ENCODE measurements at regions not wholly inside any gene's neighbourhood (a gene's known extent, or its start where the extent isn't known, plus 50 kb on each side); places are given as distances from the start of the nearest gene placed in this dataset.
"Not testable (repeated sequence)": the region's sequence is repeated elsewhere in the genome, so short reads cannot be mapped to it uniquely, and the experiment has no call there.

DNA sequence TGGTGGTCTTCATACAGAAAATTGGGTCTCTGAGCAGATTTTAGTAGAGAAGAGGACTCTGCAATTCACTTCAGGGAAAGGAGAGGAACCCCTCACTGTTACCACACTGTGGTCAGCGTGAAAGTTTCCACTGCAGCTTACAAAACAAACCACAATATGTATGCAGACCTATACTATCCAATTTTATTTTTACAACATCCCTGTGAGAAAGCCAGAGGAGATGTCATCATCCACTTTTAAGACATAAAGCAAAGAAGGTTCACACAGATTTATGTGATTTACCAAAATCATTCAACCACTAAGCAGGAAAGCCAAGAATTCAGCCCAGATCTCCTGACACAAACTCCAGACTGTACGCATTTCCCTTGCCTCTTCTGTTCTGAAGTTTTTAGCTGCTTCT lies 442.4 kb downstream of the FRK start:
- DNase-seq, result peak; percentile 53

DNA sequence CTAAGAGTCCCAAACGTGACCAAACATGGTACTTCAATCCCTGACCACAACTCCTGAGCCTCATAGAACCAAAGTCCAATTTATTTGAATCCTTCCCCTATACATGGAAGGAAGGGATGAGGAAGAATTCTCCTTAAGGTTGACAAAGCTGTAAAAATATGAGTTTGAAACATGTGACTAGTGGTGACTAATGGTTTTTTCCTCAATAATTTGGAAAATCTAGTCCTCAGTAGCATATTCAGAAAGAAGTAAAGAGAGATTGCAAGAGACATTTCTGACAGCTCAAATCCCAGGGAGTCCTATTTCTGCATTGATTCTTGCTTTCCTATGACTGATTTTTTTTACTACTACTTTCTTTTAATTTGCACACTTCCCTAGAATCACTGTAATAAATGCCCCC lies 443.7 kb downstream of the FRK start:
- no peak for DNase-seq

GRCh38 chr6:115613488-115613887 lies 447.2 kb downstream of the FRK start:
- DNase-seq, result no peak

GRCh38 chr6:115612796-115613479 lies 447.8 kb downstream of the FRK start:
- DNase-seq, result no peak

- no peak for DNase-seq
Observed at GRCh38 chr6:115612216-115612615, 448.5 kb downstream of the FRK start.

- DNase-seq, result no peak
Observed at GRCh38 chr6:115610696-115611095, 450.0 kb downstream of the FRK start.

- DNase-seq, result no peak
Observed at GRCh38 chr6:115609111-115609510, 451.6 kb downstream of the FRK start.

DNA sequence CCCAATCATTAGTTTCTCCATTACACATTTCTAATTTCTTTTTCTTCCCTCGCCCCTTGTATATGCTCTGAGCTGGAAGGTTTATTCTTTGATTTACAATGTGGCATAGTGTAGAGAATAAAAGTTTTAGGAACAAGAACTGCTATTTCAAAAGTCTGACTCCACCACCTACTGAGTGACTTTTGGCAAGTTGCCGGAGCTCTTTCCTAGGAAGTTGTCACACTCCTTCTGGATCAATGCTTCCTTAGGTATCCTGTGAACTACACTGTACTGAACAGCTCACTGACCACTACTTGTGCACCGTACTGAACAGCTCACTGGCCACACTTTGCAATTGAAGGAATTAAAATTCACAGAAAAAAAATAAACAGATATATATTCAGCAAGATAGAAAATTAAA lies 458.2 kb downstream of the FRK start:
- DNase-seq, result no peak

DNA sequence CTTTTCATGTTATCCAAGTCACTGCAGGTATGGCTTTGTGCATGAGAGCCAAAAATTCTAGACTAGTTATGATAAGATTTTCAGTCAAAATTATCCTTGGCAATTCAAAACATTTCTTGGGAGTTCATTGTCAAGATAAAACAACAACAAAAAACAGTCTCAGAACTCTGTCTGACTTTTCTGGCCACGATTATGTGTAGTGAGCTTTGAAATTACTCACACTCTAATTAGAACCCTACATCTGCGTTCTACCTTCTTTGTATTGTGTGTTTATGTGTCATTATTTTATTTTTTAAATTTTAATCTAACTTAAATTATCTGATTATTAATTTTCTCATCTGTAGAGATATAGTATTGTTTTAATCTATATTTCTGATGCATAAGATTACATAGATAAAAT lies 459.2 kb downstream of the FRK start:
- no peak for DNase-seq

- no peak for DNase-seq
Observed at GRCh38 chr6:115601064-115601463, 459.6 kb downstream of the FRK start.

DNA sequence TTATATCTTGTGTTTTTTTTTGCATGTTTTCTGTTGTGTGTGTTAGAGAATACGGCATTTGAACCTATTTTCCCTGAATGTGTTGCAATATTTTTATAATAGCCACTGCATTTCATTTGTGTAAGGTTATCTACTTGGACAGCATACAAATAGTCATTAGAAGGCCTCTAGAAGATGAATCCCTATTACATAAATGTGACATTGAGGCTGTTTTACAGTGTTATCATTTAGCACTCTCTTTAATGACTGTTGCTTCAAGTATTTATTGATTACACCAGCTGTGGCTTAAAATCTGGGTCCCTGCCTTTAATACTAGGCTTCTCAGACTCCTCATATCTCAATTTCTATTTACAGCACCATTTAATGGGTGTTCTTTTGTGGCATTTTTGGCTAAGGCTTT lies 465.8 kb downstream of the FRK start:
- DNase-seq, result no peak

DNA sequence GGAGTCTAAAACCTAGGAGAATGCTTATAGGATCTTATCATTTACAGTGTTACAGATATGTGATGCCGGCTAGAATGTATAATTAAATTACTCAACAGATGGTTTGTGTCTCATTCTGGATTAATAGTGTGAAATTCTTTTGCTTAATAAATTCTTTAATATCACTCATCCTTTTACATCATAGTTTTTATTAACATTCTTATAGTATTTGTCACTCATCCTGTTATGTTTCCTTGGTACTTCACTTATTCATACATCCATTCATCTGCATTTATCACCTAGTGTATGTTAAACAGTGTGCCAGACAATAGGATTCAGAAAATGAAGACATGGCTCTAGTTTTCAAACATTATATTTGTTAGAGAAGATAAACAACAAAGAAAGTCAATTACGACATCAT lies 468.7 kb downstream of the FRK start:
- no peak for DNase-seq

GRCh38 chr6:115589072-115589471 lies 471.6 kb downstream of the FRK start:
- peak; percentile 65 for DNase-seq

DNA sequence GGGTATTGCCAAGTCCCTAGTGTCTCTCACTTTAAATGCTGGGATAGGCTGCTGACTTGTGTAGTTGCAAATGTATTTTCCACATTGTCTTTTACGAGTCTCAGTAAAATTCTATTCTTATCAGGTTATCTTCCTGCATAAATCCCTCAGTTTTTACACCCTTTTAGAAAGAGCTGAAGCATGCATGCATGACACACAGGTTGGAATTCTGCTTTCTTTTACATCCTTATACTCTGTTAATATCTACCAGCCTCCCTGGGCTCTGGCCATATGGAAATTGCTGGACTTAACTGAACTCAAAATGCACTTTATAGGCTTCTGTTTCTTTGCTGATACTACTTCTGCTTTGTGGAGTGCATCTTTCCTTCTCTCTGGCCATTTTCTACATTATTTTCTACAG lies 477.4 kb downstream of the FRK start:
- DNase-seq, result no peak

- DNase-seq, result no peak
Observed at GRCh38 chr6:115582386-115582785, 478.3 kb downstream of the FRK start.

DNA sequence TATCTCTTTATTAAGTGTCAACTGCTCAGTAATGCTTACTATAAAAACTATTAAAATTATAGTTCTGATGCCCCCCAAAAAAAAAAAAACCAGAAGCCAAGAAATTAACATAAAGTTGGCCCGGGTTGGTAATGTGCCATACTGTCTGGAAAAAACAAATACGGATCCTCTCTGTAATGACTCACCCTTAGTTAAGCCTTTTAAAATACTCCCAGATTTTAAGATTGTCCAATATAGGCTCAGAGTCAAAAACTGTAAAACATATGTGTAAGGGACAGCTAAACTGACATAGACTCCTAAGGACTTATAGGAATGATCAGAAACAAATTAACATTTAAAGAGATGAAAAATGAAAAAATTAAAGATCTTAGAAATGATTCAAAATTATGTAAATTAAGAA lies 481.1 kb downstream of the FRK start:
- not testable (repeated sequence) for DNase-seq

GRCh38 chr6:115577270-115577669 lies 483.4 kb downstream of the FRK start:
- no peak for DNase-seq

- no peak for DNase-seq
Observed at GRCh38 chr6:115575285-115575684, 485.4 kb downstream of the FRK start.

DNA sequence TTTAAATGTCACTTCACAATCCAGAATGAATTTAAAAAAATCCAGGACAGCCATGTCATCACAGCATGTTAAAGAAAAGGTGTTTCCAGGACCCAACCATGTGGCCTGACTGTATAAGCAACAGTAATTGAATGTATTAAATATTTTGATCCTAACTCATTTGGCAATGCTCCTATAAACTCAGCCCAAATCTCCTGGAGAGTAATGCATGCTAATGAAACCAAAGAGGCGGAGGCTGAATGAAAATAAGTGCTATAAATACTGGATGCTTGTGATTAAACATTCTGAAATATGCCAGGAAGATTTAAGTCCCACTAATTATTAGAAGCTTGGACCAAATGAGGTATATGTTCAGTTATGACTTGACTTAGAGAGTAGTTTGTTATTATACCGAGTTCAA lies 486.8 kb downstream of the FRK start:
- DNase-seq, result no peak

GRCh38 chr6:115570331-115570730 lies 490.4 kb downstream of the FRK start:
- DNase-seq, result no peak

GRCh38 chr6:115554060-115554459 lies 506.6 kb downstream of the FRK start:
- DNase-seq, result no peak

DNA sequence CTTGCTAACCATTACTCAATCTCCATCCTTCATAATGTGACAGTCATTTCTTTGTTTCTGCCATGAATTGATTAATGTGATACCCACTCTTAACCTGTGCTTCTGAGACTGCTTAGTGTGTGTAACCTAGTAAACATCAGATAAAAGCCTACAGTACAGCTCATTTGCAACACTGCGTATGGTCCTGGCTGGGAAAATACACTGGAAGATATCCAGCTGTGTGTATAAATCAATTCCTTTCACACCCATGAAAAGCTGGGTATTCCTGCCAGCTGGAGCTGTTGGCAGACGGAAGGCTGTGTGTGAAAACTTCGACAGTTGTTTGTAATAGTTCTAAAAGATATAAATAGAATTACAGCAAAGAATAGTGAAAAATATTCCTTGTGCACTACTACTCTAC lies 509.2 kb downstream of the FRK start:
- no peak for DNase-seq

- no peak for DNase-seq
Observed at GRCh38 chr6:115545672-115545986, 515.1 kb downstream of the FRK start.

DNA sequence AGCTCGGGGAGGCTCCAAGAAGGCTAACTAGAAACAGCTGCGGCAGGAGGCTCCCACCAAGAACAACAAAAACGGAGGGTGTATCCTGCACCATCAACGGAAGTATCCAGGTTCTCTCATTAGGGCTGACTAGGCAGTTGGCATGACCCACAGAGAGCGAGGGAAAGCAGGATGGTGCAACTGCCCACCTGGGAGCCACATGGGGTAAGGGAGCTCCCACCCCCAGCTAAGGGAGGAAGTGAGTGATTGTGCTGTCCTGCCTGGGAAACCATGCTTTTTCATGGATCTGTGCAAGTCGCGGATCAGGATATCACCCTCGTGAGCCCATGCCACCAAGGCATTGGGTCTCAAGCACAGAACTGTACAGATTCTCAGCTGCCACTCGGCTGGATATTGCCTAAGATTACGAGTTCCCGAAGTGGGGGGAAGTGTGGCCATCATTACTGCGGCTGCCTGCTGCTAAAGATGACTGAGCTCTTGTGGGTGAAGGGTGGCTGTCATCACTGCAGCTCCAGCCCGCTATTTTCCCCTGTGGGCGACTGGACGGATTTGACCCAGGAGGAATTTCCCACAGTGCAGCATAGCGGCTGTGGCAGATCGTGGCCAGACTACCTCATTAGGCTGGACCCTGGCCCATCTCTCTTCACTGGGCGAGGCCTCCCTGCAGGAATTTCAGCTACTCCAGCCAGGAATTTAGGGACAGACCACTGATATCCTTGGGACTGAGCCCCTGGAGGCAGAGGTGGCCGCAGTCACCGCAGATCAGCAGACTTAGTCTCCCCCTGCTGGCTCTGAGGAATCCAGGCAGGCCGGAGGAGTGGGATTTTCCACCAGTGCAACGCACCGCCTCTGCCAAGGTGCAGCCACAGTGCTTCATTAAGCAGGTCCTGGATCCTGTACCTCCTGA lies 515.7 kb downstream of the FRK start:
- no peak for DNase-seq
